CD4-positive, alpha-beta T cell (primary cell): ENCODE measurements at regions not wholly inside any gene's neighbourhood (a gene's known extent, or its start where the extent isn't known, plus 50 kb on each side); places are given as distances from the start of the nearest gene placed in this dataset.

Experiments
- ATAC-seq: fragments of 200-7000 bp; cut with Tn5 transposase; one replicate; pipeline ENCODE4 v1.10.0; 2022; ENCODE audit warnings: mild to moderate bottlenecking; ENCODE audit not compliant: poor library complexity
- CTCF ChIA-PET: fragments of 350-600 bp; sonication (Branson Sonifier 250); formaldehyde crosslinking; loops from one replicate; lab custom pipeline; 2021; ENCODE audit warnings: antibody characterized with exemption, inconsistent platforms; lab: Charles Lee
- POLR2A ChIA-PET: fragments of 350-600 bp; sonication (Branson Sonifier 250); formaldehyde crosslinking; loops from one replicate; lab custom pipeline; 2021; ENCODE audit warnings: antibody characterized with exemption, inconsistent platforms; lab: Charles Lee
- DNase-seq, 14 experiments: peaks; one replicate each; pipeline ENCODE4 v3.0.0-alpha.2; 2013 to 2020; ENCODE audit warnings: mixed read lengths in 2 of 14
- H3K27ac ChIP-seq, 2 donors: one replicate each; pipeline versions ENCODE4 v1.5.1 to v1.7.0; 2013; ENCODE audit warnings: low read length in 2 of 2, low read depth in 1 of 2, mild to moderate bottlenecking in 1 of 2
- H3K27me3 ChIP-seq, 2 experiments: 1 replicate in 1 of 2; 2 replicates in 1 of 2; pipeline versions ENCODE4 v1.6.1 to v1.7.0; 2013; ENCODE audit warnings: low read length in 2 of 2, control low read depth in 1 of 2, mild to moderate bottlenecking in 1 of 2, moderate library complexity in 1 of 2; ENCODE audit not compliant: insufficient read depth in 2 of 2, control insufficient read depth in 1 of 2
- H3K36me3 ChIP-seq: one replicate; pipeline ENCODE4 v1.6.1; 2013; ENCODE audit warnings: low read length, control low read depth; ENCODE audit not compliant: insufficient read depth
- H3K4me1 ChIP-seq: one replicate; pipeline ENCODE4 v1.6.1; 2013; ENCODE audit warnings: low read length, control low read depth; ENCODE audit not compliant: insufficient read depth
- H3K4me3 ChIP-seq: one replicate; pipeline ENCODE4 v1.5.1; 2013; ENCODE audit warnings: mild to moderate bottlenecking, low read length, moderate library complexity
- H3K9me3 ChIP-seq, 2 experiments: 1 replicate in 1 of 2; 2 replicates in 1 of 2; pipeline versions ENCODE4 v1.6.1 to v1.7.0; 2013; ENCODE audit warnings: low read length in 2 of 2, mild to moderate bottlenecking in 2 of 2, control low read depth in 1 of 2, moderate library complexity in 1 of 2; ENCODE audit not compliant: control insufficient read depth in 1 of 2, insufficient read depth in 1 of 2
- H3K27ac Mint-ChIP-seq: one replicate; pipeline ENCODE4 v1.8.0; 2020; ENCODE audit warnings: mixed read lengths
- H3K27me3 Mint-ChIP-seq: one replicate; pipeline ENCODE4 v1.8.0; 2021; ENCODE audit warnings: mixed read lengths
- H3K36me3 Mint-ChIP-seq: one replicate; pipeline ENCODE4 v1.8.0; 2021; ENCODE audit warnings: low read depth, mixed read lengths
- H3K4me1 Mint-ChIP-seq: one replicate; pipeline ENCODE4 v1.8.0; 2021; ENCODE audit warnings: low read depth, mixed read lengths
- H3K4me3 Mint-ChIP-seq: one replicate; pipeline ENCODE4 v1.8.0; 2020; ENCODE audit warnings: mild to moderate bottlenecking, mixed read lengths
- H3K9me3 Mint-ChIP-seq: one replicate; pipeline ENCODE4 v1.8.0; 2020; ENCODE audit warnings: mixed read lengths
- CTCF ChIP-seq: fragments of 200-600 bp; IDR thresholded peaks from one replicate; pipeline ENCODE4 v1.8.0; 2022; ENCODE audit warnings: antibody characterized with exemption, mild to moderate bottlenecking
- intact Hi-C, 2 experiments: fragments of 100-400 bp; cut with DNase I in 1 of 2; cut with micrococcal nuclease in 1 of 2; formaldehyde crosslinking; loops; one replicate each; pipeline versions ENCODE4 v1.15.1 to v1.9.0; 2023 to 2025; cut with DNase I, micrococcal nuclease

- CTCF ChIA-PET = no interaction called here
- Mint-ChIP-seq H3K27ac (no peak overlapping the region), H3K36me3 (no peaks in the 10 kb centered on the region), H3K4me1 (no peaks in the 10 kb centered on the region), H3K9me3 (no peaks in the 10 kb centered on the region), H3K4me3 (no peak overlapping the region), H3K27me3 (no peaks in the 10 kb centered on the region)
- no peak for TF ChIP-seq CTCF
- POLR2A ChIA-PET = no interaction called here
- ATAC-seq (no peak), DNase-seq (no peak)
- Histone ChIP-seq H3K9me3 (no peaks in the 10 kb centered on the region), H3K36me3 (no peaks in the 10 kb centered on the region), H3K4me3 (no peak overlapping the region), H3K4me1 (no peaks in the 10 kb centered on the region), H3K27ac (no peak overlapping the region), H3K27me3 (no peaks in the 10 kb centered on the region)
- intact Hi-C loops = no loop called here
These were observed 268.0 kb downstream of the ANKRD7 start for GRCh38 chr7:118492466-118492865.

- H3K27ac Mint-ChIP-seq = no peak overlapping the region
- DNase-seq (no peak), ATAC-seq (no peak)
- intact Hi-C loops = no loop called here
- H3K4me1 ChIP-seq = no peaks in the 10 kb centered on the region
- no peaks in the 10 kb centered on the region for H3K36me3 Mint-ChIP-seq
- POLR2A ChIA-PET = no interaction called here
- no peaks in the 10 kb centered on the region for H3K27me3 ChIP-seq
- no peak overlapping the region for H3K4me3 Mint-ChIP-seq
- no peak overlapping the region for H3K4me3 ChIP-seq
- TF ChIP-seq CTCF = no peak
- no peak overlapping the region for H3K27ac ChIP-seq
- H3K27me3 Mint-ChIP-seq = no peaks in the 10 kb centered on the region
- no peaks in the 10 kb centered on the region for H3K4me1 Mint-ChIP-seq
- H3K9me3 ChIP-seq = peaks cover 0 to 3% of the 10 kb centered on the region in 2 experiments
- no peaks in the 10 kb centered on the region for H3K9me3 Mint-ChIP-seq
- H3K36me3 ChIP-seq = no peaks in the 10 kb centered on the region
- CTCF ChIA-PET = no interaction called here
These were observed 271.7 kb downstream of the ANKRD7 start for GRCh38 chr7:118496138-118496644.

- ATAC-seq (no peak), DNase-seq (no peak)
- H3K4me1 Mint-ChIP-seq = no peaks in the 10 kb centered on the region
- ChIA-PET POLR2A (no interaction called here), CTCF (no interaction called here)
- H3K36me3 ChIP-seq = no peaks in the 10 kb centered on the region
- no peaks in the 10 kb centered on the region for H3K4me1 ChIP-seq
- no peaks in the 10 kb centered on the region for H3K36me3 Mint-ChIP-seq
- no peaks in the 10 kb centered on the region for H3K27me3 ChIP-seq
- TF ChIP-seq CTCF = no peak
- no peak overlapping the region for H3K27ac ChIP-seq
- no peak overlapping the region for H3K4me3 Mint-ChIP-seq
- intact Hi-C loops = no loop called here
- no peak overlapping the region for H3K4me3 ChIP-seq
- no peak overlapping the region for H3K27ac Mint-ChIP-seq
- peaks cover 0 to 3% of the 10 kb centered on the region in 2 experiments for H3K9me3 ChIP-seq
- H3K27me3 Mint-ChIP-seq = no peaks in the 10 kb centered on the region
- no peaks in the 10 kb centered on the region for H3K9me3 Mint-ChIP-seq
These were observed 277.7 kb downstream of the ANKRD7 start for GRCh38 chr7:118502235-118502634.
